Ovary (tissue), 7 donors: ENCODE measurements at regions not wholly inside any gene's neighbourhood (a gene's known extent, or its start where the extent isn't known, plus 50 kb on each side); places are given as distances from the start of the nearest gene placed in this dataset.

Experiments
- DNase-seq, 5 donors: peaks; one replicate each; pipeline ENCODE4 v3.0.0-alpha.2; 2019 to 2020
- H3K27ac ChIP-seq, 2 donors: fragments of 200-600 bp; one replicate each; pipeline versions ENCODE4 v1.5.1 to v1.8.0; 2019 to 2022
- H3K27me3 ChIP-seq: fragments of 200-600 bp; one replicate; pipeline ENCODE4 v1.8.0; 2022
- H3K36me3 ChIP-seq: fragments of 200-600 bp; sonication (generic); one replicate; pipeline ENCODE4 v1.5.1; 2019
- H3K4me1 ChIP-seq: one replicate; pipeline ENCODE4 v1.8.1; 2013; ENCODE audit warnings: mild to moderate bottlenecking, moderate library complexity; ENCODE audit not compliant: insufficient read depth
- H3K4me3 ChIP-seq: fragments of 200-600 bp; sonication (generic); one replicate; pipeline ENCODE4 v1.5.1; 2017
- H3K9me3 ChIP-seq, 2 donors: fragments of 200-600 bp in 1 of 2; sonication (generic) in 1 of 2; one replicate each; pipeline versions ENCODE4 v1.5.1 to v1.8.1; 2013 to 2019; ENCODE audit warnings: mild to moderate bottlenecking in 1 of 2, moderate library complexity in 1 of 2
- EP300 ChIP-seq: sonication (generic); formaldehyde crosslinking; IDR thresholded peaks from one replicate; pipeline ENCODE4 v1.6.1; 2017; ENCODE audit warnings: antibody characterized with exemption
- POLR2A ChIP-seq: fragments of 450-650 bp; IDR thresholded peaks from one replicate; pipeline ENCODE4 v1.6.1; 2017; ENCODE audit warnings: antibody characterized with exemption, mild to moderate bottlenecking, moderate library complexity
- WGBS, 3 donors: extraction: QIAGEN DNeasy Blood & Tissue Kit in 1 of 3; methylation state at CpG; one replicate each; pipeline versions ENCODE4 v1.1.5 to v1.1.7; 2013 to 2017; 5-methylcytosine and 5-hydroxymethylcytosine counted together
- intact Hi-C, 4 donors: fragments of 100-400 bp; cut with DNase I; formaldehyde crosslinking; loops; one replicate each; pipeline versions ENCODE4 v1.11.0 to v1.15.1; 2022 to 2023
- TF ChIP-seq, protein P1 (sequence below), 3 donors: fragments of 450-650 bp in 2 of 3; fragments of 200-600 bp in 1 of 3; IDR thresholded peaks; one replicate each; pipeline versions ENCODE4 v1.5.1 to v1.8.0; 2016 to 2022; ENCODE audit warnings: antibody characterized with exemption in 3 of 3, mild to moderate bottlenecking in 1 of 3
- donor health status: DM: no; HTN: no; CAD: no; lungs with moderate emphysema.
- donor health status: DM: no; HTN: no; CAD: no.
- donor health status: Bipolar disorder and iron deficiency.
- donor health status: DM: no; HTN: no; CAD: no.
- donor health status: DM: yes; HTN: yes; CAD: no.

- H3K9me3 ChIP-seq = no peaks in the 10 kb centered on the region
- intact Hi-C loops = no loop called here
- 84 to 91% (median 88%) methylated on average over 4 of the region's 4 CpGs for WGBS, 3 donors
Observed at GRCh38 chr2:199612509-199613130, 154.9 kb upstream of the SATB2 start.

GRCh38 chr2:199607914-199608313, 150.2 kb upstream of the SATB2 start:
- no peak overlapping the region for H3K27ac ChIP-seq
- intact Hi-C loops = no loop called here
- WGBS, 3 donors = 86 to 88% (median 86%) methylated on average over 3 of the region's 3 CpGs
- DNase-seq = no peak
- H3K4me1 ChIP-seq = peaks cover 3% of the 10 kb centered on the region
- no peaks in the 10 kb centered on the region for H3K27me3 ChIP-seq
- TF ChIP-seq, protein P1, sequence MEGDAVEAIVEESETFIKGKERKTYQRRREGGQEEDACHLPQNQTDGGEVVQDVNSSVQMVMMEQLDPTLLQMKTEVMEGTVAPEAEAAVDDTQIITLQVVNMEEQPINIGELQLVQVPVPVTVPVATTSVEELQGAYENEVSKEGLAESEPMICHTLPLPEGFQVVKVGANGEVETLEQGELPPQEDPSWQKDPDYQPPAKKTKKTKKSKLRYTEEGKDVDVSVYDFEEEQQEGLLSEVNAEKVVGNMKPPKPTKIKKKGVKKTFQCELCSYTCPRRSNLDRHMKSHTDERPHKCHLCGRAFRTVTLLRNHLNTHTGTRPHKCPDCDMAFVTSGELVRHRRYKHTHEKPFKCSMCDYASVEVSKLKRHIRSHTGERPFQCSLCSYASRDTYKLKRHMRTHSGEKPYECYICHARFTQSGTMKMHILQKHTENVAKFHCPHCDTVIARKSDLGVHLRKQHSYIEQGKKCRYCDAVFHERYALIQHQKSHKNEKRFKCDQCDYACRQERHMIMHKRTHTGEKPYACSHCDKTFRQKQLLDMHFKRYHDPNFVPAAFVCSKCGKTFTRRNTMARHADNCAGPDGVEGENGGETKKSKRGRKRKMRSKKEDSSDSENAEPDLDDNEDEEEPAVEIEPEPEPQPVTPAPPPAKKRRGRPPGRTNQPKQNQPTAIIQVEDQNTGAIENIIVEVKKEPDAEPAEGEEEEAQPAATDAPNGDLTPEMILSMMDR (IDR thresholded peaks at IDR 0.05) = no peak
- TF ChIP-seq POLR2A (no peak), EP300 (no peak)
- no peak overlapping the region for H3K4me3 ChIP-seq
- H3K36me3 ChIP-seq = no peaks in the 10 kb centered on the region
- H3K9me3 ChIP-seq = no peaks in the 10 kb centered on the region

More at GRCh38 chr2:199612509-199613130, 154.9 kb upstream of the SATB2 start:
- Histone ChIP-seq H3K36me3 (no peaks in the 10 kb centered on the region), H3K4me1 (no peaks in the 10 kb centered on the region), H3K27me3 (no peaks in the 10 kb centered on the region), H3K27ac (no peak overlapping the region), H3K4me3 (no peak overlapping the region)
- TF ChIP-seq POLR2A (no peak), EP300 (no peak)
- TF ChIP-seq, protein P1 (IDR thresholded peaks at IDR 0.05) = no peak
- no peak for DNase-seq

DNA sequence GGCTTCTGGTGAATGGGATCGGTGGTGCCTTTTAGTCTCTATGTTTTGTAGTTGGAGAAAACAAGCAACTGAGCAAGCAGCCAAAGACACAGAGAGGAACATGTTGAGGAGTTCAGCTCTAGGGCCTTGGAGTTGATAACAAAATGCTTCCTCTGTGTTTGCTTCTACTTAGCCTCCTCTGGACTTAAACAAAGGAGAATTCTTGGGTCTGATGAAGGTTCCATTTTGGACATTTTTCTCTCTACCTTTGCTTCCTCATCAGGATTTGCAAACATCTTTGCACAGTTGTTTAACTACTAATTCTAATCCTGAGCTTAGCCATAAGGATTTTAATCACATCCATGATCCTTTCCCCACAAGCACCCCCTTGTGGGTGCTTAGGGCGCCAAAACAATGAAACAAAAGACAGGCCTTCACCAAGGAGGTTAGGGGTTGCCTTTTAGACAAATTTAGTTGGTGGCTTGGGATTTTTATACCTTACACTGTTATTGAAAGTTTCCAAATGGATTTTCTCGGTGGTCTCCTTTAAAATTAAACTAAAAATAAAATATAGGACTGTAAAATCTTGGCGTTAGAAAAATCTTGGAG, 148.5 kb upstream of the SATB2 start:
- WGBS, 3 donors = 69 to 79% (median 70%) methylated on average over 4 of the region's 4 CpGs
- H3K9me3 ChIP-seq = no peaks in the 10 kb centered on the region
- TF ChIP-seq, protein P1 (IDR thresholded peaks at IDR 0.05) = no peak
- TF ChIP-seq EP300 (no peak), POLR2A (no peak)
- H3K4me3 ChIP-seq = no peak overlapping the region
- no peak overlapping the region for H3K27ac ChIP-seq
- H3K4me1 ChIP-seq = peaks cover 3% of the 10 kb centered on the region
- no peaks in the 10 kb centered on the region for H3K27me3 ChIP-seq
- no peak for DNase-seq
- no peaks in the 10 kb centered on the region for H3K36me3 ChIP-seq
- intact Hi-C loops = no loop called here

GRCh38 chr2:199603721-199604291, 146.1 kb upstream of the SATB2 start:
- Histone ChIP-seq H3K27ac (no peak overlapping the region), H3K4me1 (peaks cover 3% of the 10 kb centered on the region), H3K27me3 (no peaks in the 10 kb centered on the region), H3K9me3 (no peaks in the 10 kb centered on the region), H3K36me3 (no peaks in the 10 kb centered on the region), H3K4me3 (no peak overlapping the region)
- intact Hi-C loops = no loop called here
- 10 to 18% (median 14%) methylated on average over 38 to 39 of the region's 39 CpGs for WGBS, 3 donors
- no peak for DNase-seq
- TF ChIP-seq EP300 (no peak), POLR2A (no peak)
